Ovary (tissue), 7 donors: ENCODE measurements at regions not wholly inside any gene's neighbourhood (a gene's known extent, or its start where the extent isn't known, plus 50 kb on each side); places are given as distances from the start of the nearest gene placed in this dataset.

Experiments used
- DNase-seq, 5 donors: peaks; one replicate each; pipeline ENCODE4 v3.0.0-alpha.2; 2019 to 2020
- H3K27ac ChIP-seq, 2 donors: fragments of 200-600 bp; one replicate each; pipeline versions ENCODE4 v1.5.1 to v1.8.0; 2019 to 2022
- H3K27me3 ChIP-seq: fragments of 200-600 bp; one replicate; pipeline ENCODE4 v1.8.0; 2022
- H3K36me3 ChIP-seq: fragments of 200-600 bp; sonication (generic); one replicate; pipeline ENCODE4 v1.5.1; 2019
- H3K4me1 ChIP-seq: one replicate; pipeline ENCODE4 v1.8.1; 2013; ENCODE audit warnings: mild to moderate bottlenecking, moderate library complexity; ENCODE audit not compliant: insufficient read depth
- H3K4me3 ChIP-seq: fragments of 200-600 bp; sonication (generic); one replicate; pipeline ENCODE4 v1.5.1; 2017
- H3K9me3 ChIP-seq, 2 donors: fragments of 200-600 bp in 1 of 2; sonication (generic) in 1 of 2; one replicate each; pipeline versions ENCODE4 v1.5.1 to v1.8.1; 2013 to 2019; ENCODE audit warnings: mild to moderate bottlenecking in 1 of 2, moderate library complexity in 1 of 2
- CTCF ChIP-seq, 3 donors: fragments of 450-650 bp in 2 of 3; fragments of 200-600 bp in 1 of 3; IDR thresholded peaks; one replicate each; pipeline versions ENCODE4 v1.5.1 to v1.8.0; 2016 to 2022; ENCODE audit warnings: antibody characterized with exemption in 3 of 3, mild to moderate bottlenecking in 1 of 3
- EP300 ChIP-seq: sonication (generic); formaldehyde crosslinking; IDR thresholded peaks from one replicate; pipeline ENCODE4 v1.6.1; 2017; ENCODE audit warnings: antibody characterized with exemption
- POLR2A ChIP-seq: fragments of 450-650 bp; IDR thresholded peaks from one replicate; pipeline ENCODE4 v1.6.1; 2017; ENCODE audit warnings: antibody characterized with exemption, mild to moderate bottlenecking, moderate library complexity
- WGBS, 3 donors: extraction: QIAGEN DNeasy Blood & Tissue Kit in 1 of 3; methylation state at CpG; one replicate each; pipeline versions ENCODE4 v1.1.5 to v1.1.7; 2013 to 2017; 5-methylcytosine and 5-hydroxymethylcytosine counted together
- intact Hi-C, 4 donors: fragments of 100-400 bp; cut with DNase I; formaldehyde crosslinking; loops; one replicate each; pipeline versions ENCODE4 v1.11.0 to v1.15.1; 2022 to 2023
- donor health status: DM: no; HTN: no; CAD: no; lungs with moderate emphysema.
- donor health status: DM: no; HTN: no; CAD: no.
- donor health status: Bipolar disorder and iron deficiency.
- donor health status: DM: no; HTN: no; CAD: no.
- donor health status: DM: yes; HTN: yes; CAD: no.

DNA sequence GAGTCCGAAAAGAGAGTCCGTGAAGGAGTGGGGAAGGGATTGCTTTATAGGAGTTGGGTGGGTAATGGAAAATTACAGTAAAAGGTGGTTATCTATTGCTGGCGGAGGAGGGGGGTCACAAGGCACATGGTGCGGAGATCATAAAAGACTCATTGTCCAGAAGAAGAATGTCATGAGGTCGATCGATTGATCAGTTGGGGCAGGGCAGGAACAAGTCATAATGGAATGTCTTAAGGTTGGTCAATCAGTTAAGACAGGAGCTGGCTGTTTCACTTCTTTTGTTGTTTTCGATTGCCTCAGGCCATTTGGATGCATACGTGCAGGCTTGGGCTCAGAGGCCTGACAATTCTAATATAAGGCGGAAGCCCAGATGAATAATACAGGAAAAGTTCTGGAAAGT lies 473.0 kb upstream of the TNP1 start:
- no peak for DNase-seq
- WGBS, 3 donors, result 93 to 95% (median 95%) methylated on average over 9 of the region's 9 CpGs
- Histone ChIP-seq H3K4me1 (peaks cover 10% of the 10 kb centered on the region), H3K27me3 (no peaks in the 10 kb centered on the region), H3K36me3 (no peaks in the 10 kb centered on the region), H3K9me3 (no peaks in the 10 kb centered on the region), H3K27ac (no peak overlapping the region), H3K4me3 (no peak overlapping the region)
- TF ChIP-seq POLR2A, result no peak
- no peak for TF ChIP-seq CTCF (IDR thresholded peaks at IDR 0.05)
- no peak for TF ChIP-seq EP300
- intact Hi-C loops, result no loop called here

GRCh38 chr2:217332417-217332791 lies 472.5 kb upstream of the TNP1 start:
- Histone ChIP-seq H3K4me1 (peaks cover 10% of the 10 kb centered on the region), H3K27ac (no peak overlapping the region)

GRCh38 chr2:217331523-217332416 lies 471.9 kb upstream of the TNP1 start:
- Histone ChIP-seq H3K27me3 (no peaks in the 10 kb centered on the region), H3K27ac (no peak overlapping the region), H3K9me3 (no peaks in the 10 kb centered on the region), H3K4me3 (no peak overlapping the region), H3K4me1 (peaks cover 10% of the 10 kb centered on the region), H3K36me3 (no peaks in the 10 kb centered on the region)
- TF ChIP-seq EP300 (no peak), CTCF (IDR thresholded peaks at IDR 0.05) (no peak), POLR2A (no peak)
- no peak for DNase-seq
- 11 to 22% (median 22%) methylated on average over 3 of the region's 3 CpGs for WGBS, 3 donors
- intact Hi-C loops, result no loop called here

More at GRCh38 chr2:217332417-217332791, 472.5 kb upstream of the TNP1 start:
- Histone ChIP-seq H3K9me3 (no peaks in the 10 kb centered on the region), H3K4me3 (no peak overlapping the region), H3K36me3 (no peaks in the 10 kb centered on the region), H3K27me3 (no peaks in the 10 kb centered on the region)
- TF ChIP-seq EP300 (no peak), CTCF (IDR thresholded peaks at IDR 0.05) (no peak), POLR2A (no peak)
- no peak for DNase-seq
- intact Hi-C loops, result no loop called here
- WGBS, 3 donors, result 97 to 99% (median 98%) methylated on average over 2 of the region's 2 CpGs

- H3K4me3 ChIP-seq, result no peak overlapping the region
- no peaks in the 10 kb centered on the region for H3K9me3 ChIP-seq
- 95 to 97% (median 96%) methylated on average over 9 of the region's 9 CpGs for WGBS, 3 donors
- no peak overlapping the region for H3K27ac ChIP-seq
- no peaks in the 10 kb centered on the region for H3K36me3 ChIP-seq
- DNase-seq, result no peak
- no peaks in the 10 kb centered on the region for H3K27me3 ChIP-seq
- H3K4me1 ChIP-seq, result peaks cover 10% of the 10 kb centered on the region
- intact Hi-C loops, result no loop called here
- no peak for TF ChIP-seq EP300
- TF ChIP-seq CTCF (IDR thresholded peaks at IDR 0.05), result no peak
- TF ChIP-seq POLR2A, result no peak
Measured at GRCh38 chr2:217330647-217331046, 470.8 kb upstream of the TNP1 start.
